Islet precursor cell (in vitro differentiated cells): ENCODE measurements at regions not wholly inside any gene's neighbourhood (a gene's known extent, or its start where the extent isn't known, plus 50 kb on each side); places are given as distances from the start of the nearest gene placed in this dataset.
"Not testable (repeated sequence)": the region's sequence is repeated elsewhere in the genome, so short reads cannot be mapped to it uniquely, and the experiment has no call there.

ENCODE experiments used
- DNase-seq: peaks from one replicate; pipeline ENCODE4 v3.0.0-alpha.2; 2018

DNA sequence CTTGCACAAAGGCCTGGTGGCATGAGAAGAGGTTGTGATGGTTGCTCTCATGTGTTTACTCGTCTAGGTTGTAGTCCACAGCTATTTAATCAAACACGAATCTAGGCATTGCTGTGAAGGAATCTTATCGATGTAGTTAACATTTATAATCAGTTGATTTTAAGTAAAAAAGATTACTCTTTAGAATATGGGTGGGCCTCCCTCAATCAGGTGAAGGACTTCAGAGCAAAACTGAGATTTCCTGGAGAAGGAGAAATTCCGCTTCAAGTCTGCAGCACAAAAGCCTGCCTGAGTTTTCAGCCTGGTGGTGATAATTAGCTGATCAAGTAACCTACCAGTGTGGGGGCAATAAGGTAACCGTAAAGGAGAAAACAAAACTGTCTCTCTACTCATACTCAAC lies 523.6 kb downstream of the GRIN2A start:
- no peak for DNase-seq

DNA sequence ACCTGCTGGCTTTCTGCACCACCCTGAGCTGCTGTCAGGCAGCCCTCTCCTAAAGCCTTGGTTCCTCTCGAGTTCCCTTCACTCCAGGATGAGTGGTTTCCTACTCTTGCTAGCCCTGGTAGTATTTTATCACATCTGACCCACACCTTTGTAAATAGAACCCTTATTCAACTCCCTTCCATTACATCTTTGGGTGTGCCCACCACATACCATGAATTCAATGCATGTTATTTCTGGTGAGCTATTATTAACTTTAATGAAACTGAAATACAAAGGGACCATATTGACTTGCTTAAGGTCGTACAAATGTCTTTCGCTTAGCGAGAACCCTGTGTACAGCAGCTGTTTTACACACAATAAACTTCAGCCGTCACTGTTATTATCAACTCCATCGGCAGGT lies 521.3 kb downstream of the GRIN2A start:
- no peak for DNase-seq

GRCh38 chr16:9661336-9662017 lies 520.8 kb downstream of the GRIN2A start:
- DNase-seq: no peak

DNA sequence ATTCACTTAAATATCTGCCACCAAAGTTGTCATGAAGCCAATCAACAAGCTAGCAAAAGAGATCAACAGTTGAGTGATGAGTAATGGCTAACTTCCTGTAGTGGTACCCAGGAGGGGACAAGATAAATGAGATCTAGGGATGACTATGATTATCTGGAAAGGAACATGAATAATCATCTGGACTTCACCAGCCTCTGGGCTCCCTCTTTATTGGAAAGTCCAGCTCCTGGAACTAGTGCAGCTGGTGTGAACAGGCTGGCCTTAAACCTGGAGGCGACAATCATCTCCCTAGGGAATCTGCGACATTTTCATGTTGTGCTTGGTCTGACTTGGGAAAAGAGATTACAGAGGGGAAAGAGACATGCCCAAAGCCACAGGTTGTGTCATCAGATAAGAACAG lies 518.6 kb downstream of the GRIN2A start:
- DNase-seq: no peak

- DNase-seq: no peak
Measured at GRCh38 chr16:9665851-9666271, 516.4 kb downstream of the GRIN2A start.

- DNase-seq: no peak
Measured at GRCh38 chr16:9666834-9667480, 515.3 kb downstream of the GRIN2A start.

- peak; percentile 75 for DNase-seq
Measured at GRCh38 chr16:9670033-9670432, 512.2 kb downstream of the GRIN2A start.

DNA sequence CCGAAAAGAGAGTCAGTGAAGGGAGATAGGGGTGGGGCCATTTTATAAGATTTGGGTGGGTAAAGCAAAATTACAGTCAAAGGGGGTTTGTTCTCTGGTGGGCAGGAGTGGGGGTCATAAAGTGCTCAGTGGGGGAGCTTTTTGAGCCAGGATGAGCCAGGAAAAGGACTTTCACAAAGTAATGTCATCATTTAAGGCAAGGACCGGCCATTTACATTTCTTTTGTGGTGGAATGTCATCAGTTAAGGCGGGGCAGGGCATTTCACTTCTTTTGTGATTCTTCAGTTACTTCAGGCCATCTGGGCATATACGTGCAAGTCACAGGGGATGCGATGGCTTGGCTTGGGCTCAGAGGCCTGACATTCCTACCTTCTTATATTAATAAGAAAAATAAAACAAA lies 511.6 kb downstream of the GRIN2A start:
- DNase-seq: not testable (repeated sequence)

- DNase-seq: not testable (repeated sequence)
Measured at GRCh38 chr16:9676560-9677300, 505.5 kb downstream of the GRIN2A start.

DNA sequence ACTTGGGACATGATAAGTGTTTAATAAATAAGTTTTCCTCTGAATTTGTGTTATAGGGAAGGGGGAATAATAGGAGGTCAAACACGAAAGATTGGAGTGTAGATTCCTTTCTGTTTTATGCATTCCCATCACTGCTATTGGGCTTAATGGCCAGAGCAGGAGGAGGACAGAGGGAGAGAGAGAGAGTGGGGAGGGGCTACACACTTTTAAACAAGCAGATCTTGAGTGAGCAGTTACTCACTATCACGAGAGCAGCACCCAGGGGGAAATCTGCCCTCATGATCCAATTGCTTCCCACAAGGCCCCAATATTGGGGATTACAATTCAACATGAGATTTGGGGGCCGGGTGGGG lies 505.0 kb downstream of the GRIN2A start:
- no peak for DNase-seq

- DNase-seq: no peak
Measured at GRCh38 chr16:9679213-9679767, 502.9 kb downstream of the GRIN2A start.

DNA sequence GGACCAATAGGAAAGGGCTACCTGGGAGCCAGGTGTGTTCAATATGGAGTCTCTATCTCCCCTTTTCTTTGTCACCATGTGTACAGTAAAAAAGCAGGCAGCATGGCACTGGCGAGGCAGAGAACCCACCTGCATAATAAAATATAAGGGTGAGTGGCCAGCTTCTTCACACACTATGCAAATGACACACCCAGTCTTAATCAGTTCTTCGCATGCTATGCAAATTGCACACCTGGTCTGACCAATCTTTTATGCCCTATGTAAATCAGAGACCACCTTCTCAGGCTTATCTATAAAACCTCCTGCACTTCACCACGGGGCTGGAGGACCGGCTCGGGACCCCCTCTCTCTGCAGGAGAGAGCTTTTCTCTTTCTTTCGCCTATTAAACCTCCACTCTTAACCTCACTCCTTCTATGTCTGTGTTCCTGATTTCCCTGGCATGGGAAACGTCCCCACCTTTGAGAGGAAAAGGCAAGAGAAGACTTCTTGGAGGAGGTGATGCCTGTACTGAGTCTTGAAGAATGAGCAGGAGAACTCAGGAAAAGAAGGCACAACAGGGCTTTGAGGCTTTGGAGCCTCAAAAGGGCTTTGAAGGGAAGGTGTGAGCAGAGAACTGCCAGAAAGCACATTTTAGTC lies 502.1 kb downstream of the GRIN2A start:
- DNase-seq: no peak

- DNase-seq: no peak
Measured at GRCh38 chr16:9680968-9681367, 501.3 kb downstream of the GRIN2A start.

DNA sequence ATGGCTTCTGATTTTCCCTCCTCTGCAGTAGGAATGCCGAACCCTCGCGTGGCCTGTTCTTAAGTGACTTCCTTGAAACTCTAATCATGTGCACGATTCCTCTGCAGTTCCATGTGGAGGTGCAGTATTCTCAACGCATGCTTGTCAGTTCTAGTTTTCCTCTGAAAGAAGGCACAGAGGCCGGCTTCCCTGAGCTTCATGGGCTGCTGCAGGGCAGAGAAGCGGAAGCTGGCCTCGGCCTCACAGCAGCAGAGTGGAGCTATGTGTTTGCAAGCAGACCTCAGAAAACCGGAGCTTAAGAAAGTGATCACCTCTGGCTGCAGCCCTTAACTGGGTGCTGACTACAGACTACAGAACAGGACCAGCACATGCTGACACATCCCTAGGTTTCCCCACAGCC lies 500.7 kb downstream of the GRIN2A start:
- peak; percentile 63 for DNase-seq

DNA sequence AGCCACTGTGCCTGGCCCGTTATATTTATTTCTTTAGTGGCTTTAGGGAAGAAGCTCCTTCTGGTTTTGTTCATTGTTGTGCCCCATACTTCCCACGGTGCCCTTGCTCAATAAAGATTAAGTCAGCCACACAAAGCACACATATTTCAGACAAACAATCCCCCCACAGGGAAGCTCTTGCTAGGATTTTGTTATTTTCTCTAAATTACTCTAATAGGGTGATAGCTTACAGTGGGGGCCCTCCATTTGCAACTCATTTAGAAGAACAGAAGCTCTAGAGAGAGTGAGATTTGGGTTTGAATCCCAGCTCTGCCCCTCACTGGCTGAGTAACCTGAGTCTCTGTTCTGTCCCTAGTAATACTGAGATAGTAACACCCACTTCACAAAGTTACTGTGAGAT lies 499.9 kb downstream of the GRIN2A start:
- no peak for DNase-seq

DNA sequence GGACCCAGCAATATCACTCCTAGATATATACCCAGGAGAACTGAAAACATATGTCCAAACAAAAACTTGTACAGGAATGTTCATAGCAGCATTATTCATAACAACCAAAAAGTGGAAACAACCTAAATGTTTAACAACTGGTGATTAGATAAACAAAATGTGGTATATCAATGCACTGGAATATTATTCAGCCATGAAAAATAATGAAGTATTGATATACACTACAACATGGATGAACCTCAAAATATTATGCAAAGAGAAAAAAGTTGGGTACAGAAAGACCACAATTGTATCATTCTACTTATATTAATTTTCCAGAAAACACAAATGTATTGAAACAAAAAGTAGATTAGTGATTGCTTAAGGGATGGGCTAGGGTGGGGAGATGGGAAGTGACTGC lies 498.6 kb downstream of the GRIN2A start:
- no peak for DNase-seq

- no peak for DNase-seq
Measured at GRCh38 chr16:9687737-9688319, 494.4 kb downstream of the GRIN2A start.

DNA sequence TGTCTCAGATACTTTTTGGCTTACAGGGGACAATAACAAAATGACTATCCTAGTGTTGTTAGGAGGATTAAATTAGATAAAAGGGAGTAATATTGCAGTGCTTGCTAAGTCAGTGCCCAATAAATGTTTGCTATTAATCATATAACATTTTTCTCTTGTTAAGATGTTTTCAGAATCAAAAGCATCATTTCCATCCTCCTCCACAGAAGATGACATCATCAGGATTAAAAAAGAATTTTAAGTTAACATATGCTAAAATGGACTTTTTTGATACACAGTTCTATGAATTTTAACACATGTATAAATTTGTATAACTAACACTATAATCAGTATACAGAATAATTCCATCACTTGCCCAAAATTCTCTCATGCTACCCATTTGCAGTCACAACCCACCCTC lies 492.6 kb downstream of the GRIN2A start:
- no peak for DNase-seq

DNA sequence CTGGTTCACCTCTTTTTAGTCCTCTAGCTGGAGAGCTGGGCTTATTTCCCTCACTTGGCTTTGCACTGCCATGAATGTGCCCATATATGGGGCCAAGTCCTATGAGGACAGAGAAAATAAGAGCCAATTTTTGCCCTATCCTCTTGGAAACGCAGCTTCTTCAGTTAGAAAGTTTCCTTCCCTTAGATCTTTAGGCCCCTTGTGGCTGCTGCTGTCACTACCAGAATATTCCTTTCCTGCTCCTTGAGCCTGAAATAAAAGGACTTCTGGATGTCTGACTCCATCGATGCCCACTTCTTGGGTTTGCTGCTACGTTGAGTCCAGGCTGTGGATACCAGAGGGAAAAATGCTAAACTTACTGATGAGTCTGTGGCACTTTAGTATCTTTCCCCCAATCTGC lies 487.1 kb downstream of the GRIN2A start:
- no peak for DNase-seq
